HG03060 (cell line): ENCODE measurements at regions not wholly inside any gene's neighbourhood (a gene's known extent, or its start where the extent isn't known, plus 50 kb on each side); places are given as distances from the start of the nearest gene placed in this dataset.
"Not testable (repeated sequence)": the region's sequence is repeated elsewhere in the genome, so short reads cannot be mapped to it uniquely, and the experiment has no call there.

Experiments
- ATAC-seq: cut with Tn5 transposase; IDR thresholded peaks from one replicate; pipeline ENCODE4 v1.9.1; 2021; ENCODE audit warnings: low read depth, moderate number of reproducible peaks; ENCODE audit not compliant: unreplicated experiment

- ATAC-seq: peak; percentile 96
Observed at GRCh38 chr4:155025762-155026457, 182.5 kb upstream of the NPY2R start.

GRCh38 chr4:155026715-155027114, 181.7 kb upstream of the NPY2R start:
- ATAC-seq: no peak

GRCh38 chr4:155032521-155033229, 175.8 kb upstream of the NPY2R start:
- peak; percentile 94 for ATAC-seq

- no peak for ATAC-seq
Observed at GRCh38 chr4:155033604-155034003, 174.8 kb upstream of the NPY2R start.

GRCh38 chr4:155037031-155037430, 171.4 kb upstream of the NPY2R start:
- ATAC-seq: no peak

GRCh38 chr4:155038459-155038858, 170.0 kb upstream of the NPY2R start:
- ATAC-seq: no peak

- ATAC-seq: no peak
Observed at GRCh38 chr4:155039162-155039561, 169.3 kb upstream of the NPY2R start.

- ATAC-seq: no peak
Observed at GRCh38 chr4:155040031-155040430, 168.4 kb upstream of the NPY2R start.

GRCh38 chr4:155042014-155042413, 166.4 kb upstream of the NPY2R start:
- ATAC-seq: no peak

GRCh38 chr4:155044251-155044650, 164.2 kb upstream of the NPY2R start:
- ATAC-seq: not testable (repeated sequence)

- ATAC-seq: no peak
Observed at GRCh38 chr4:155047755-155048154, 160.7 kb upstream of the NPY2R start.

- ATAC-seq: not testable (repeated sequence)
Observed at GRCh38 chr4:155054042-155054441, 154.4 kb upstream of the NPY2R start.

- no peak for ATAC-seq
Observed at GRCh38 chr4:155060419-155060818, 148.0 kb upstream of the NPY2R start.

GRCh38 chr4:155060873-155061272, 147.6 kb upstream of the NPY2R start:
- ATAC-seq: no peak

- no peak for ATAC-seq
Observed at GRCh38 chr4:155062948-155063347, 145.5 kb upstream of the NPY2R start.

- not testable (repeated sequence) for ATAC-seq
Observed at GRCh38 chr4:155064934-155065333, 143.5 kb upstream of the NPY2R start.

- no peak for ATAC-seq
Observed at GRCh38 chr4:155066871-155067270, 141.6 kb upstream of the NPY2R start.

- no peak for ATAC-seq
Observed at GRCh38 chr4:155071962-155072361, 136.5 kb upstream of the NPY2R start.

GRCh38 chr4:155072417-155072816, 136.0 kb upstream of the NPY2R start:
- no peak for ATAC-seq

GRCh38 chr4:155073852-155074251, 134.6 kb upstream of the NPY2R start:
- no peak for ATAC-seq

GRCh38 chr4:155076256-155076785, 132.1 kb upstream of the NPY2R start:
- no peak for ATAC-seq
